Amygdala (tissue), 56 donors: ENCODE measurements at regions not wholly inside any gene's neighbourhood (a gene's known extent, or its start where the extent isn't known, plus 50 kb on each side); places are given as distances from the start of the nearest gene placed in this dataset.
"Not testable (repeated sequence)": the region's sequence is repeated elsewhere in the genome, so short reads cannot be mapped to it uniquely, and the experiment has no call there.

Experiments
- DNase-seq, 56 donors: peaks; one replicate each; lab custom pipeline; 2025; lab: John Stamatoyannopoulos, UW

DNA sequence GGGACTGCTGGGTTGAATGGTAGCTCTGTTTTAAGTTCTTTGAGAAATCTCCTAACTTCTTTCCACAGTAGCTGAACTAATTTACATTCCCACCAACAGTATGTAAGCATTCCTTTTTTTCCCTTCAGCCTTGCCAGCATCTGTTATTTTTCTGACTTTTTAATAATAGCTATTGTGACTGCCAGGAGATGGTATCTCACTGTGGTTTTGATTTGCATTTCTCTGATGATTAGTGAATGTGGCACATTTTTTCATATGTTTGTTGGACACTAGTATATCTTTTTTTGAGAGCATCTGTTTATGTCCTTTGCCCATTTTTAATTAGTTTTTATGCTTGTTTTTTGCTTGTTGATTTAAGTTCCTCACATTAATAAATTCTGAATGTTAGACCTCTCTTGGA is 990.8 kb downstream of the GATA3 start:
- DNase-seq = no peak

DNA sequence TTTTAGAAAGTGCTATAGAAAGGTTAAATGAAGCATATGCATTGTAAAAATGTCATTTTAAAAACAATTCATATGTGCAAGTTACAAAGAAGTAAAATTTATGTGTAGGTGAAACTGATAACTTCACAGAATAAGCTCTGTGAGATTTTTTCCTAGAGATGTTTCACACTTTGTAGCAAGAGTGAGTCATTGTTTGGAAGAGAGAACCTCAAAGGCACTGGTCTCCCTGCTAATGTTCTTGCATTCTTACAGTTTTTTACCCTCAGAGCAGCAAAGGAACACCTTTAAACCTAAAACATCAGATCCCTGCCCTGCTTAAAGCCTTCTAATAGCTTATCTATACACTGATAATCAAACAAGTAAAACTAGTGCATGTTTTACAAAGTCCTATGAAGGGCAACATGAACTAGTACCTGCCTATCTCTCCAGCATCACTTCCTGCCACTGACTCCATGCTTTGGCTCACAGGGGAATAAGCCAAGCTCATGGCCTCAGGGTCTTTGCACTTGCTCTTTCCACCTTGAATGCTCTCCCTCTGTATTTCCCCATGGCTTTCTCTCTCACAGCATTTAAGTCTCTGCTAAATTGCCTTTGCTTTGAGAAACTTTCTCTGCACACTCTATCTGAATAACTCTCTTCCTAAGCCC is 997.0 kb downstream of the GATA3 start:
- DNase-seq = no peak

DNA sequence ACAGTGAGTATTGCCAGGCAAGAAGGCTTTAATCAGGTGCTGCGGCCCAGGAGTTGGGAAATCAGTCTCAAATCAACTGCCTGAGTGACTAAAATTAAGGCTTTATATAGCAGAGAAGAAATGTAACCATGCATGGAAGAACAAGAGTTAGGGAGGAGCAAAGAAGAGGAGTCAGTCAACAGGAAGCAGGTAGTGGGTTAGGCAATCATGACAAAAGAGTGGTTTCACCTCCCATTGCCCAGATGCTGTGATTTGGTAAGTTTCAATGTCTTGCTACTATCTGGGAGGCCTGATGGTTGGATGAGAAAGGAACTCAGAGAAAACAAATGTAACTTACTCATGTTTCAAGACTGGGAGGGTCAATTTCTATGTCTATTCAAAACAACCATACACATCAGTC is 998.3 kb downstream of the GATA3 start:
- no peak for DNase-seq

DNA sequence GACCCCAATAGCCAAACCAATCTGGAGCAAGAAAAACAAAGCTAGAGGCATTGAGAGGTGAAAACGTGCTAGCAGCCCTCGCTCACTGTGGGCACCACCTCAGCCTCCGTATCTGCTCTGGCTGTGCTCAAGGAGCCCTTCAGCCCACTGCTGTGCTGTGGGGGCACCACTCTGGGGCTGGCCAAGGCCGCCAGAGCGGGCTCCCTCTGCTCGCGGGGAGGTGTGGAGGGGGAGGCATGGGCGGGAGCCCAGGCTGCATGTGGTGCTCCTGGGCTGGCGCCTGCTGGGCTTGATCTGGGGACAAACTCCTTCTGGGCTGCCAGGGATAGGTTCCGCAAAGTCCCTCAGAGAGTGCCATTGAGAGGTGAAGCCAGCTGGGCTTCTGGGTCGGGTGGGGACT is 1002.0 kb downstream of the GATA3 start:
- no peak for DNase-seq

DNA sequence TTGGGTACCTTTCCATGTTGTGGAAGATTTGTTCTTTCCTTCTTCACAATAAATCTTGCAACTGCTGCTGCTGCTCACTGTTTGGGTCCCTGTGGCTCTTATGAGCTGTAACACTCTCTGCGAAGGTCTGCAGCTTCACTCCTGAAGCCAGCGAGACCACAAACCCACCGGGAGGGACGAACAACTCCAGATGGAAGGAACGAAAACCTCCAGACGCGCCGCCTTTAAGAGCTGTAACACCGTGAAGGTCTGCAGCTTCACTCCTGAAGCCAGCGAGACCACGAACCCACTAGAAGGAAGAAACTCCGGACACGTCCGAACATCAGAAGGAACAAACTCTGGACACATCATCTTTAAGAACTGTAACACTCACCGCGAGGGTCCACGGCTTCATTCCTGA is 1002.8 kb downstream of the GATA3 start:
- not testable (repeated sequence) for DNase-seq

DNA sequence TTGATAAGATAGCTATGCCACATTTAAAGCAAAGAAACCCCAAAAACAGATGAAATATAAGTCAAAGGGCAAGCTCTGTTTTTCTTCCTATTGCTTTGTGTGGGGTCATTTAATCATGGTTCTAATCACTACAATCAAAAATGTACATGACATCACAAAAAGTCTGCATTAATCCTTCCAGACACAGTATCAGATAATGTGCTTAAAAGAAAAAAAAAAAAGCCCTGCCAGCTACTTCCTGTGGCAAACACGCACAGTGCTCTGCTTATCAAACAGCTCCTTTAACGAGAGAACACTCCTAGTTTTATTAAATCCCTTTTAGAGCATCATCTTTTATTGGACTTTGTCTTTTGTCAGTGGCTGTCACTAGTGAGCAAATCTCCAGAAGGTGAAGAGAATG is 1005.8 kb downstream of the GATA3 start:
- DNase-seq = no peak

DNA sequence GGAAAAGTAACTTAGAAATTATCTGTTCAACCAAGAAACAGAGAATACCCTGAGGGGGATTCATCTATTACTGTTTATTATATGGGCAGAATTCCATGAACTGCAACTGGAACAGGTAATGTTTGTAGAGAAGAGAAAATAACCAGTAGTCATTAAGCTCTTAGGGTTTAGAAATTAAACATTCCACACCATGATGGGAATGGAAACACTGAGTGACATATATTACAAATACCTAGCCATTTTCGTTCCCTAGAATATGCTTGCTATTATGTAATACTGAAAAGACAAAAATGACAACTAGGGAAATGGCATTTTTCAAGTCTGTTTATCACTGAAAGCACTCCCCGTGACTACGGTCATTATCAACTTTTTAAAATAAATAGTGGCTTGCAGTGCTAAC is 1007.4 kb downstream of the GATA3 start:
- DNase-seq = no peak

DNA sequence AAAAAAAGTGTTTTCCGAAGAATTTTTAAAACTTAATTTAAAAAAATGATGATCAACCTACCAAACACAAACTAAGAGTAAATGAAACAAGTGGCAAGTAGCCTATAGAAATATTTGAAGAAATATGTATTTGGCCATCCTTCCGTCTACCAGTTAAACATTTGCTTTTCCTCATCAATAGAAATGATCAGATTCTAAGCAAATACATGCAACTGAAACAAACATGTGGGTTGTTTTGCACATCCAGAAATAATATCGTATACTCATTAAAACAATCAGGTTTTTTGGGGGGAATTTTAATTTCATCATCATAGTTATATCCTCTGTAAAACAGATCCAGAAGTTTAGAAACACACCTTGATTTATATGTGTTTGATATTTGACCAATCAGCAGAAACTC is 1011.7 kb downstream of the GATA3 start:
- no peak for DNase-seq

DNA sequence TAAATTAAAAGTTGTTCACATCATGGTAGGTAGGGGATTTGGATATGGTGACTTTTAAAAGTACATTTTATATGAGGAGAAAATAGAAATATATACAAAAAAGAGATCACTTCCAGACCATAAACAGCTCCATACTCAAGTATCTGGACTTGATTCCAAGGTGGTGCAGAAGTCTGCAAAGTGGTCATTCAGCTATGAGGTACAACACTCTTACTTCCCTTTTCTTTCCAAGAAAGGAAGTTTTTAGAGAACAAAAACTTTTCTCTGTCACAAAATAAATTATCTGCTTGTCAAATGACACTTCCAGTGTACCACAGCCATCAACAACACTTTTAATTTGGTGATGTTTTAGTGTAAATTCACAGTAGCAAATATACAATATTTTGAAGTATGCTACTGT is 1013.5 kb downstream of the GATA3 start:
- no peak for DNase-seq

DNA sequence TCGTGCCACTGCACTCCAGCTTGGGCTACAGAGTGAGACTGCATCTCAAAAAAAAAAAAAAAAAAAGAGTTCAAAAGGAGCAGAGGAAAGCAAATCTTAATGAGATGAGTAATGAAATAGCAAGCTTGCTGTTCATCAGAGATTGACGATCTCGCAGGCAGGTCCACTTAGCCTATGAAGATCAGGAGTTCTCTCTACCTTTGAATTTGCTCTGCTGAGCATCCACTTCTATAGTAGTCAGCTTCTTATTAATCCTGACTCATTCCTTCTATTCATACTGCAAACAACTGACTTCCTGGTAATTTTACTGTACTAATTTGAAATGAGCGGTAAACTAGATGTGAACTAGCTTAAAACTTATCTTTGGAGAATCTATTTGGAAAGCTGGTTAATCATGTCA is 1014.6 kb downstream of the GATA3 start:
- DNase-seq = no peak

DNA sequence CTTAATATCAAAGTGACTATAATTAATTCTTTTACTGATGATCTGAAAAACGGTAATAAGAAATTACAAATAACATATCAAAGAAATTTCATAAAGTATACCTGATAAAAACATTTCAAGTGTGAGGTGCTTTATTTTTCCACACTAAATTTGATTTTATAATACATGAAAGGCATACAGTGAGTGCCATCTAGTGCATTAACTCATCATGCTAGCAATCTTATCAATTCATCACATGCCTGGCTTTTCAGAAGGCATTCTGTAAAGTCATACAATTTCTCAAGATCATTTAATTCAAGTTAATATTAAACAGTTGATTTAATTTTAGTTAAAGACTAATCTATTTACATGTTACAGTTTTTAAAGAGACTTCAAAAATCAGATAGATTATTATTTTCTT is 1020.9 kb downstream of the GATA3 start:
- DNase-seq = no peak

DNA sequence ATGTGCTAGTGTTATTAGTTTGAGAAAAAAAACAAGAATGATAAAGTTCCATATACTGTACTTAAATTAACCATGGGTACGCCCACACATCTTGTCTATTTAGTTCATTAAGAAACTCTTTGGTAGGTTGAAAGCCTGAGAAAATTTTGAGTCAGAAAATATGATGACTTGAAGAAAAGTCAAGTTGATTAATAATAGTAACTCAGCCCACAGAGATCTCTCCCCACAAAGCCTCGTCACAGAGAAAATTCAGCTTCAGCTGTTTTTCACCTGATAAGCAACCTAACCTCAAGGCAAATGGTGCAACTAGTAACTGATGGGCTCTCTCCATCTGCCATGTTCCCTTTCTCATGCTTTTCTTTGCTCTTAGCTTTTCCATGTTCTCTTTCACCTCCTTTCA is 1021.6 kb downstream of the GATA3 start:
- no peak for DNase-seq

DNA sequence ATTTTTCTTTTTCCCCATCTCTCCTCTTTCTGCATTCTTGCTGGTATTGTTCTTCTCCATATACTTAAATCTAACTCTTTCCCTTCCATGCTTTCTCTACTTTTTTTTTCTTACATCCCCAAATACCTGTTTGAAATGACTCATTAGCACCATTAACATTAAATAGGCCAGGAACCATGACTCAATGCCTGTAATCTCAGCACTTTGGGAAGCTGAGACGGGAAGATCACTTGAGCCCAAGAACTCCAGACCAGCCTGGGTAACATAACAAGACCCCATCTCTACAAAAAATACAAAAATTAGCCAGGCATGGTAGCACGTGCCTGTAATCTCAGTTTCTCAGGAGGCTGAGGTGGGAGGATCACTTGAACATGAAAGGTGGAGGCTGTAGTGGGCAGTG is 1026.8 kb downstream of the GATA3 start:
- DNase-seq = no peak

DNA sequence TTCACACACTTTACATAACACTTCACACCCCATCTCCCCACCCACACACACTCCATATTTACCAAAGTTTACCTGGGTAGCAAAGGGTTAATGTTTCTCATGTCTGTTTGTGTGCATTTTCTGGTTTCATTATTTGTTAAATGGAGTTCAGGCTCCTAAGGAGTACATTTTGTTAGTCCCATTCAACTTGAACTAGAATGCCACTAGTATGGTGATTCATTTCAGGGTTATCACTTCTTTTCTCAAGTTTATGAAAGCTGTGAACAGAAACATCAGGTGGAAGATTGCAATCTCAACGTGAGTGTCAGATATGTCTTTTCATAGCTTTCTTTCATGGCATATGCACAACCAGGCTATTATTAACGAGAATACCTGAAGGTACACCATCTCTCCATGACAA is 1027.5 kb downstream of the GATA3 start:
- no peak for DNase-seq

DNA sequence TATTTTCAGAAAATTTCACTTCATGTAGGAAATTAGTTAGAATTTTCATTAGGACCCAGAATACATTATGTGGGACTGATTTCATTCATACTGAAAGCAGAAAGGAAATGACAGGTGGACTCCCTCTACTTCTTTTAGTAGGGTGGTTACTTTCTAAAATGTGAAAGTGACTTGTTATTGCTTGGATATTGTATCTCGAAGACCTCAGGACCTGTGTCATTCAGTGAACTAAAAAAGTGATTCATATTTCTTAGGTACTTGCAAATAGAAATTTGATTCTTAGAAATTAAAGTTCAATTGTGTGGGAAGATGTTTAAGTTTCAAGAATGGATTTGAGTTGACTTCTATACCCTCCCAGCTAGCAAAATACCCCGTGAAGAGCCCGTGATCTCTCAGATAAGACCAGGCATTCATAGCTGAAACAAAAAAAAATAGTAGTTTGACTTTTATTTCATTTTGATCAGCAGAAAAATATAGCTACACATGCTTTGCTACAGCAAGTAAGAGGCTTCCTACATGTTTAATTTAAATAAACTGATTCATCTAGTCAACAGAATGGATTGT is 1037.1 kb downstream of the GATA3 start:
- no peak for DNase-seq

DNA sequence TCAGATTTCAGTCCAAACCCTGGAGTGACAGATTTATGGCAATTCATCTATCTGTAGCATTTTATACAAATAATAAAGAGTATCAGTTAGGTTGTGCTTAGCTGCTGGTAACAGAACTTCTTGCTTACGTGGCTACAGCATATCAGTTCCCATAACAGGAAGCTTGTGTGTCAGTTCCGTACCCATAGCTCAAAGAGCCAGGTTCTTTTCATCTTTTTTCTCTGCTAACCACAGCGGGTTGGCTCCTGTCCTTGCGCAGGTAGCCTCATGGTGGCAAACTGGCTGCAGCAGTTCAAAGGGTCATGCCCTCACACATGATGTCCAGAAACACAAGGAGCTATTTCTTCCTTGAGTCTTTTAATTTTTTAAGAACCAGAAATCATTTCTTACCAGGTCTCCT is 1041.8 kb downstream of the GATA3 start:
- no peak for DNase-seq

DNA sequence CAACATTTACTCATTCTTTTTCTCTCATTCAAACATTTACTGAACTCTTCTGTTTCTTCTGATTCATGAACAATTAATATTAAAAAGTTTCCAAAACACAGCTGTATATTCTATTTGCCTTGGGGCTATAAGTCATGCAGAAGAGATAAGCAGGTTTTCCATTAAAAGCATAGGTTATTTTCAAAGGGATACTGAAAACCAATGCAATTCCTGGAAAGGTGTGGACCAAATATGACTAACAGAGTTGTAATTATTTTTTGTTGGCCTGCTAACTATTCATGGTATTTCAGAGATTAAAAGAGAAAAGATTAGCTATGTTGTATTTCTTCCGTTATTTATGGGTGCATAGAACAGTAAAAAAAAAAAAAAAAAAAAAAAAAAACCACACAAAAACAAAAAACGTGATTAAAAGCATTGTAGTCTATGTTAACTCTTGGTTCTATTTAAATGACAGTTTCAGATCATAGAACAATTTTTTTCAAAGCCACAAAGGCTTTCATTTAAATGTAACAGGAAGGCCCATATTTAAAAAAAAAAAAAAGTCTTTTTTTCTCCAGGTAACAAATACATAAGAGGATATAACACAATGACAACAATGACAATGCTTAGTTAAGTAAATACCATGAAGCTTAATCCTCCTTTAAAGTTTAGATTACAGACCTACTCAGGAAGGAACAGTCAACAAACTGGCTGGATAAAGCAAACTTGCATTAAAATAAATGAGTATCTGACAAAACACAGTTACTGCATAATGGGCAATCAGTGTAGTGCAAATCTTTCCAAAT is 1042.9 kb downstream of the GATA3 start:
- no peak for DNase-seq

DNA sequence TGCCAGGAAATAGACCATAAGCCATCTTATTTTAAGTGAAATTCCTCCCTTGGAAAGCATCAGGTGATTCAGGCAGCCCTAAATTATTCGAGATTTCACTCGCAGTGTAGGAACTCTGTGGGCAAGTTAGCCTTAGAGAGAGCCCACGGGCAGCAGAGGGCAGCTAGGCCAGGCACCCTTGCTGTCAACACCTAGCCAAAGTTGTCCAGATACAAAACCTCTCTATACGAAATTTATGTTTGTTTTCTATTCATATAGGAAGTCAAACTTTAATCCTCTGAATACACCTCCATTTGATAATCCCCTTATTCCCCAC is 1043.5 kb downstream of the GATA3 start:
- DNase-seq = no peak

DNA sequence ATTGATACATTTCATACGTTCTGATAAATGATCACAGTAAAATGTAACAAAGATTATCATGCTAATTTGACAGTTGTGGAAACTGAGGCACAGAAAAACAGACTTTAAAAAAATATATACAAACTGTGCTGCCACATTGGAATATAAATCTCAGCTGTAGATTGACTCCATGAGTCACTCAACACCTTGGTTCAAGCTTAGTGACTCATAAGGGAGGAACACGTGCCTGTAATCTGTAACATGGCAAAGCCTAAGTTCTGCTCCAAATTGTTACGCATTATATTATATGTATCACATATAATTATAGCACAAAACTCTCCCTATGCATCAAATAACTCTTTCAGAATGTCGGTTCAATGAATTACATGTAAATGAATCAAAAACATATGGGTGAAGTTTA is 1047.5 kb downstream of the GATA3 start:
- no peak for DNase-seq

DNA sequence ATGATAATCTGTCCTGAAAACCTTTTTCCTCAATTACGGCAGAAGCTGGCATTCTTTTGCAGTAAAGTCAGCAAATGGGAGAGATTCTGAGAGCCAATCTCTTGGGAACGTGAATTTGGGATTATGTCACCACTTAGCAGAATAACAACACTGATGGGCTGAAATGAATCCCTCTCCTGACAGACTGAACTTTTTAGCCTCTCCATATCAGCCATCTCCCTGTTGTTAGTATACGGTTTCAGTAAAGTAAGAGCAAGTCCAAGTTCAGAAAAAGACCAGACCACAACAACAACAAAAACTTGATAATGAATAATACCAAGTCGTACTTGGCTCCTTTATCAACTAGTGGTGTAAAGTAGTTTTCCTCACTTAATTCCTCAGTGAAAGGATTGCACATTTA is 1048.8 kb downstream of the GATA3 start:
- DNase-seq = no peak

DNA sequence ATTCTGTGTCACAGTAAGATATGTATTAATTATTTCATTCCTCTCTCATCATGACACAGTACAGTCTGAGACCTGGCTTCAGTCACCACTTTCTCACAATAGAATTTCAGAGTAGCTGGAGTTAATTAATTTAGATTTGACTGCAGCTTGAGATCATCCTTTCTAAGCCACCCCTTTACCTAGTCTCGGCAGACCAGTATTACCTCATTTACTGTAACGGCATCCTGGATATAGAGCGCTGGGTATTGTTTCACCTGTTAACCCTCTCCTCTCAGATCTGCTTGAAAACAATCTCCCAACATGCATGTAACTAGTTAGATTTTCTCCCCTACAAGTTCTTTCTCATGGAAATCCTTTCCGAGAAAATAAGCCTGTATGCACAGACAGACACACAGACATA is 1057.5 kb downstream of the GATA3 start:
- no peak for DNase-seq

DNA sequence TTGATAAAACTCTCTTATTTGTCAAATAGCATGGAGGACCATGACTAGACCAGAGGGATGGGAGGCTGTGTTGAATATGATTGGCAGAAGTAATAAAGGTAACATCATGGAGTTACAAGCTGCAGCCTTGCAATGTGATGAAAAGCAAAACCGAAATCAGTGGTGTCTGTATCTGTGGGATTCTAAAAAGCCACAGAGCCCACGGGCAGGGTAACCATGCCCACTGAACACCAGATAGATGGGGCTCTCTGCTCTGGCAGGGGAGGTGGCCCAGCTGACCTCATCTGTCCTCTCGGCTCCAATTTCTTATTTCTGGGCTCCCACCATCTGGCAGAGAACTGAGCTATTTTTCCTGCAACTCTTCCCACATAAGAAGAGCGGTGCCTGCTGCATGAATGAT is 1072.2 kb downstream of the GATA3 start:
- DNase-seq = no peak
